K562 (cell line): ENCODE measurements at regions not wholly inside any gene's neighbourhood (a gene's known extent, or its start where the extent isn't known, plus 50 kb on each side); places are given as distances from the start of the nearest gene placed in this dataset.

Experiments used
- ATAC-seq: fragments of 200-7000 bp; cut with Tn5 transposase; 3 replicates; pipeline ENCODE4 v1.9.1; 2020; ENCODE audit warnings: moderate library complexity
- BruUV-seq: library from RNA; stranded (reverse); fragments of 400-500 nt; replicated peaks from 2 replicates; lab custom pipeline; 2021; lab: Mats Ljungman, UMichigan
- CTCF ChIA-PET: fragments of 300-600 bp; formaldehyde crosslinking; extraction: SDS; loops from one replicate; lab custom pipeline; 2021; ENCODE audit warnings: low intra/inter-chr PET ratio; lab: Yijun Ruan, JAX
- POLR2A ChIA-PET: fragments of 300-600, 350-650 bp; sonication (Branson Sonifier 250); formaldehyde crosslinking; extraction: SDS; loops from one replicate; lab custom pipeline; 2021; ENCODE audit warnings: antibody characterized with exemption, inconsistent platforms; lab: Yijun Ruan, JAX
- DNase-seq, 4 experiments: peaks; one replicate each; pipeline versions ENCODE4 v3.0.0 to v3.0.0-alpha.2; 2011 to 2018; ENCODE audit warnings: low spot score in 3 of 4, mixed read lengths in 3 of 4; ENCODE audit errors: extremely low read depth in 1 of 4
- FAIRE-seq: peaks from 2 replicates; lab custom pipeline; 2011; peaks lifted over from hg19 to GRCh38; lab: Jason Lieb, UNC
- H2AFZ ChIP-seq: 2 replicates; pipeline ENCODE4 v1.6.0; 2011; ENCODE audit warnings: low read depth, low read length, control low read depth, inconsistent platforms
- H3K27ac ChIP-seq: fragments of 200-600 bp; 3 replicates; pipeline ENCODE4 v1.8.0; 2011; ENCODE audit warnings: low read depth, mild to moderate bottlenecking, control low read depth, inconsistent platforms, low read length, moderate library complexity, mixed read lengths; ENCODE audit errors: extremely low read depth
- H3K27me3 ChIP-seq, 2 experiments: fragments of 300-600 bp in 1 of 2; 2 replicates in 1 of 2; 3 replicates in 1 of 2; pipeline versions ENCODE4 v1.6.0 to v1.8.0; 2011; ENCODE audit warnings: inconsistent platforms in 2 of 2, low read length in 2 of 2, mild to moderate bottlenecking in 1 of 2, mixed read lengths in 1 of 2, moderate library complexity in 1 of 2; ENCODE audit not compliant: control insufficient read depth in 2 of 2, insufficient read depth in 2 of 2
- H3K36me3 ChIP-seq: fragments of 300-600 bp; 3 replicates; pipeline ENCODE4 v1.8.0; 2011; ENCODE audit warnings: mild to moderate bottlenecking, low read length, inconsistent platforms; ENCODE audit not compliant: control insufficient read depth, insufficient read depth
- H3K4me1 ChIP-seq, 2 experiments: fragments of 200-600 bp in 1 of 2; replicated peaks in 1 of 2; 2 replicates in 1 of 2; 3 replicates in 1 of 2; pipeline versions ENCODE4 v1.5.1 to v1.8.0; 2011; ENCODE audit warnings: inconsistent platforms in 2 of 2, low read length in 2 of 2, mild to moderate bottlenecking in 1 of 2, mixed read lengths in 1 of 2, moderate library complexity in 1 of 2; ENCODE audit not compliant: control insufficient read depth in 2 of 2, insufficient read depth in 2 of 2
- H3K4me2 ChIP-seq: 2 replicates; pipeline ENCODE4 v1.6.1; 2011; ENCODE audit warnings: low read length, control low read depth, inconsistent platforms, mixed read lengths; ENCODE audit not compliant: insufficient read depth
- H3K4me3 ChIP-seq: fragments of 200-600 bp; sonication (generic), shearing (Covaris generic); 2 replicates; pipeline ENCODE4 v1.5.1; 2016; ENCODE audit warnings: control low read depth, inconsistent platforms
- H3K79me2 ChIP-seq: fragments of 200-600 bp; 3 replicates; pipeline ENCODE4 v1.8.0; 2011; ENCODE audit warnings: low read length, inconsistent platforms; ENCODE audit not compliant: control insufficient read depth, insufficient read depth
- H3K9ac ChIP-seq, 2 experiments: 2 replicates each; pipeline versions ENCODE4 v1.6.0 to v1.6.1; 2011; ENCODE audit warnings: low read depth in 2 of 2, low read length in 2 of 2, control low read depth in 1 of 2, inconsistent platforms in 1 of 2, mild to moderate bottlenecking in 1 of 2, mixed read lengths in 1 of 2; ENCODE audit not compliant: insufficient read depth in 1 of 2
- H3K9me1 ChIP-seq: one replicate; pipeline ENCODE4 v1.6.0; 2011; ENCODE audit warnings: inconsistent platforms, mild to moderate bottlenecking, low read length, moderate library complexity; ENCODE audit not compliant: control insufficient read depth, insufficient read depth
- H3K9me3 ChIP-seq: replicated peaks from 2 replicates; pipeline ENCODE4 v1.5.1; 2011; ENCODE audit warnings: low read depth, low read length, inconsistent platforms; ENCODE audit not compliant: control insufficient read depth, insufficient read depth
- H4K20me1 ChIP-seq: replicated peaks from 2 replicates; pipeline ENCODE4 v1.6.1; 2011; ENCODE audit warnings: low read length, inconsistent platforms, mixed read lengths; ENCODE audit not compliant: control insufficient read depth, insufficient read depth
- CCNT2 ChIP-seq: IDR thresholded peaks from 2 replicates; pipeline ENCODE4 v1.6.1; 2011; ENCODE audit warnings: borderline replicate concordance, low read depth, mild to moderate bottlenecking, moderate library complexity, mixed read lengths, low read length; ENCODE audit not compliant: insufficient read length; ENCODE audit errors: extremely low read depth
- CEBPB ChIP-seq: fragments of 450-650 bp; IDR thresholded peaks from 2 replicates; pipeline ENCODE4 v1.6.1; 2016; ENCODE audit warnings: missing genetic modification characterization, missing compliant biosample characterization
- TRIM24 ChIP-seq, 2 experiments: fragments of 450-650 bp; IDR thresholded peaks; 2 replicates each; pipeline ENCODE4 v1.6.1; 2016
- ZNF224 ChIP-seq: sonication (generic); formaldehyde crosslinking; IDR thresholded peaks from 2 replicates; pipeline ENCODE4 v1.8.0; 2022; ENCODE audit warnings: mild to moderate bottlenecking, missing genetic modification reagents
- WGBS: fragments of 100-300 bp; shearing (Covaris generic); methylation state at CpG from one replicate; pipeline ENCODE4 v1.1.6; 2016; ENCODE audit warnings: low coverage, mixed read lengths; ENCODE audit not compliant: insufficient coverage; ENCODE audit errors: missing lambda C conversion rate; 5-methylcytosine and 5-hydroxymethylcytosine counted together
- in situ Hi-C: fragments of 300-500 bp; cut with MboI; formaldehyde crosslinking; loops from 4 replicates; pipeline ENCODE4 v1.15.0; 2018; ENCODE audit warnings: inconsistent platforms, mixed read lengths
- intact Hi-C: fragments of 100-400 bp; cut with micrococcal nuclease; formaldehyde crosslinking; loops from 2 replicates; pipeline ENCODE4 v1.14.2; 2022
- TF ChIP-seq, protein P1 (sequence below): fragments of 450-650 bp; formaldehyde crosslinking; IDR thresholded peaks from 2 replicates; pipeline ENCODE4 v1.4.0; 2020; ENCODE audit warnings: mild to moderate bottlenecking
- TF ChIP-seq, protein P2 (sequence below): fragments of 200-400 bp; formaldehyde crosslinking; IDR thresholded peaks from 2 replicates; pipeline ENCODE4 v1.6.1; 2017; ENCODE audit warnings: mild to moderate bottlenecking, low read depth, low read length, moderate library complexity
- TF ChIP-seq, protein P3 (sequence below): fragments of 450-650 bp; formaldehyde crosslinking; IDR thresholded peaks from 2 replicates; pipeline ENCODE4 v1.4.0; 2022; ENCODE audit warnings: missing genetic modification characterization

DNA sequence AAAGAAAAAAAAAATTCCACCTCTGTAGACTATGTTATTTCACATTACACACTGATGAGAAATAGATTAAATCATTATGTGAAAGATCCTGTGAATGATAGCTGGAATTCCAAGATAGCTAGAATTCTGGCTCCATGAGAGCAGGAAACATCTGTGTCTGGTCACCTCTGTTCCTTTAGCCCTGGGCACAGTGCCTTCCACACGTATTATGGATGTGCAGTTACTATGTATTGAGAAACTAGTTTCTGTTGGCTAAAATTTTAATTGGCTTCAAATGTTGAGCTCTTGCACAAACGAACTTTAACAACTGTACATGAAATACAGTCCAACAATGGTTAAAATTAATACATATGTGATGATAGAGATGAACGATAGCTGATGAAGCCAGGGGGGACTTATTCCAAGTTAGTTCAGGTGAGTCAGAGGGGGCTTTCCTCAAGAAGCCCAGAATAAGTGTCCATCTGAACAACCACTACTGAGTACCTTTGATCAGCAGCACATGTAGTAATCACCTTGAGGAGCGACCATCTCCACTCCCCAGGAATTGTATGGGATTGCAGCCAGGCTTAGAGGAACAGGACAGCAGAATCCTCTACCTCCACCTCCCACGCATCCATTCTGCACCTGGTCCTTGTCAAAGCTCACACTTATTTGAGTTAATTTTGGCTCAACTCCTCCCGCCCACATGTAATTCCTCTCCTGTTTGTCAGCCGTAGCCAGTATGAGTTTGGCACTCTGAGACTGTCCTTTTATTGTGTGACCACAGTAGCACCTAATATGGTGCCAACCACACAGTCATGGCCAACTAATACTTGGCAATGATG lies 68.6 kb downstream of the NABP1 start:
- POLR2A ChIA-PET = no interaction called here
- ATAC-seq = no peak

DNA sequence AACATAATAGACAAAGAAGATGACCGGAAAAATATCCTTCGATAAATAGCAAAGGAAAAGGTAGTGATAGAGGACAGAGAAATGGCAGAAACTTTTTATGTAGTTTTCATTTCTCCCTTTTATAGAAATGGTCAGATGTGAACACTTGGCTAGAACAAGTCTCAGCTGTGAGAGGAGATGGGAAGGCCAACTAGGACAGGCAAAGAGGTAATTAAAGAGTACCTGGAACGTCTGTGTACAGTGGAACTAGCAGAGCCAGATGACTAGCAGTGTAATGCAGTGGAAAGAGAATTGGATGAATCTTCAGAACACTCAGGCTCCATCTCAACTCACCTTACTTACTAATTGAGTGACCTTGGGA lies 69.2 kb downstream of the NABP1 start:
- BruUV-seq = no TSS peak
- 24% methylated on average over 3 of the region's 3 CpGs for WGBS
- in situ Hi-C loops (no loop called here), intact Hi-C loops (no loop called here)
- Histone ChIP-seq H3K4me1 (no peaks in the 10 kb centered on the region; a peak in 1 of 5 replicates), H3K27ac (no peak overlapping the region), H2AFZ (peak overlapping the region; percentile 24; the same call in 1 of the 2 replicates), H3K9me3 (no peaks in the 10 kb centered on the region), H3K4me2 (no peak overlapping the region), H3K9ac (no peak overlapping the region), H3K79me2 (no peaks in the 10 kb centered on the region), H3K36me3 (no peaks in the 10 kb centered on the region), H3K9me1 (no peaks in the 10 kb centered on the region), H3K27me3 (no peaks in the 10 kb centered on the region), H3K4me3 (no peak overlapping the region), H4K20me1 (no peaks in the 10 kb centered on the region)
- POLR2A ChIA-PET = interaction anchor here (0.8 kb wide), 1 partner anchor 50 kb away, joined by 3 read pairs; no protein-coding TSS in a partner anchor
- ATAC-seq (no peak), FAIRE-seq (no peak), DNase-seq (no peak)
- CTCF ChIA-PET = no interaction called here
- no peak for TF ChIP-seq ZNF224 (CRISPR knock-in tag)
- TF ChIP-seq TRIM24 (IDR thresholded peaks at IDR 0.05) = no peak
- TF ChIP-seq, protein P1, sequence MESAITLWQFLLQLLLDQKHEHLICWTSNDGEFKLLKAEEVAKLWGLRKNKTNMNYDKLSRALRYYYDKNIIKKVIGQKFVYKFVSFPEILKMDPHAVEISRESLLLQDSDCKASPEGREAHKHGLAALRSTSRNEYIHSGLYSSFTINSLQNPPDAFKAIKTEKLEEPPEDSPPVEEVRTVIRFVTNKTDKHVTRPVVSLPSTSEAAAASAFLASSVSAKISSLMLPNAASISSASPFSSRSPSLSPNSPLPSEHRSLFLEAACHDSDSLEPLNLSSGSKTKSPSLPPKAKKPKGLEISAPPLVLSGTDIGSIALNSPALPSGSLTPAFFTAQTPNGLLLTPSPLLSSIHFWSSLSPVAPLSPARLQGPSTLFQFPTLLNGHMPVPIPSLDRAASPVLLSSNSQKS = no peak
- TF ChIP-seq CEBPB (tag) = no peak
- TF ChIP-seq, protein P2, sequence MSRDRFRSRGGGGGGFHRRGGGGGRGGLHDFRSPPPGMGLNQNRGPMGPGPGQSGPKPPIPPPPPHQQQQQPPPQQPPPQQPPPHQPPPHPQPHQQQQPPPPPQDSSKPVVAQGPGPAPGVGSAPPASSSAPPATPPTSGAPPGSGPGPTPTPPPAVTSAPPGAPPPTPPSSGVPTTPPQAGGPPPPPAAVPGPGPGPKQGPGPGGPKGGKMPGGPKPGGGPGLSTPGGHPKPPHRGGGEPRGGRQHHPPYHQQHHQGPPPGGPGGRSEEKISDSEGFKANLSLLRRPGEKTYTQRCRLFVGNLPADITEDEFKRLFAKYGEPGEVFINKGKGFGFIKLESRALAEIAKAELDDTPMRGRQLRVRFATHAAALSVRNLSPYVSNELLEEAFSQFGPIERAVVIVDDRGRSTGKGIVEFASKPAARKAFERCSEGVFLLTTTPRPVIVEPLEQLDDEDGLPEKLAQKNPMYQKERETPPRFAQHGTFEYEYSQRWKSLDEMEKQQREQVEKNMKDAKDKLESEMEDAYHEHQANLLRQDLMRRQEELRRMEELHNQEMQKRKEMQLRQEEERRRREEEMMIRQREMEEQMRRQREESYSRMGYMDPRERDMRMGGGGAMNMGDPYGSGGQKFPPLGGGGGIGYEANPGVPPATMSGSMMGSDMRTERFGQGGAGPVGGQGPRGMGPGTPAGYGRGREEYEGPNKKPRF = no peak

More for the DNA sequence above, 68.6 kb downstream of the NABP1 start:
- H3K4me1 ChIP-seq = no peaks in the 10 kb centered on the region; a peak in 1 of 5 replicates
- H3K27ac ChIP-seq = no peak overlapping the region
- H3K9me3 ChIP-seq = no peaks in the 10 kb centered on the region
- intact Hi-C loops (no loop called here), in situ Hi-C loops (no loop called here)
- WGBS = 16% methylated on average over 6 of the region's 7 CpGs
- CTCF ChIA-PET = no interaction called here
- H3K27me3 ChIP-seq = no peaks in the 10 kb centered on the region
- no peak overlapping the region for H3K9ac ChIP-seq
- no peak for TF ChIP-seq CCNT2
- TF ChIP-seq, protein P3, sequence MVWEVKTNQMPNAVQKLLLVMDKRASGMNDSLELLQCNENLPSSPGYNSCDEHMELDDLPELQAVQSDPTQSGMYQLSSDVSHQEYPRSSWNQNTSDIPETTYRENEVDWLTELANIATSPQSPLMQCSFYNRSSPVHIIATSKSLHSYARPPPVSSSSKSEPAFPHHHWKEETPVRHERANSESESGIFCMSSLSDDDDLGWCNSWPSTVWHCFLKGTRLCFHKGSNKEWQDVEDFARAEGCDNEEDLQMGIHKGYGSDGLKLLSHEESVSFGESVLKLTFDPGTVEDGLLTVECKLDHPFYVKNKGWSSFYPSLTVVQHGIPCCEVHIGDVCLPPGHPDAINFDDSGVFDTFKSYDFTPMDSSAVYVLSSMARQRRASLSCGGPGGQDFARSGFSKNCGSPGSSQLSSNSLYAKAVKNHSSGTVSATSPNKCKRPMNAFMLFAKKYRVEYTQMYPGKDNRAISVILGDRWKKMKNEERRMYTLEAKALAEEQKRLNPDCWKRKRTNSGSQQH (CRISPR knock-in tag) = no peak
- no TSS peak for BruUV-seq
- no peak overlapping the region for H3K4me3 ChIP-seq
- peak overlapping the region; percentile 24; the same call in 1 of the 2 replicates for H2AFZ ChIP-seq
- DNase-seq (no peak), FAIRE-seq (no peak)
- H4K20me1 ChIP-seq = no peaks in the 10 kb centered on the region
- no peaks in the 10 kb centered on the region for H3K36me3 ChIP-seq
- no peaks in the 10 kb centered on the region for H3K79me2 ChIP-seq
- no peak overlapping the region for H3K4me2 ChIP-seq
- H3K9me1 ChIP-seq = no peaks in the 10 kb centered on the region
